ENCODE measurements at regions not wholly inside any gene's neighbourhood (a gene's known extent, or its start where the extent isn't known, plus 50 kb on each side); places are given as distances from the start of the nearest gene placed in this dataset.
A peak's percentile ranks its signal among the peaks of the same experiment; 100 is the strongest.

DNA sequence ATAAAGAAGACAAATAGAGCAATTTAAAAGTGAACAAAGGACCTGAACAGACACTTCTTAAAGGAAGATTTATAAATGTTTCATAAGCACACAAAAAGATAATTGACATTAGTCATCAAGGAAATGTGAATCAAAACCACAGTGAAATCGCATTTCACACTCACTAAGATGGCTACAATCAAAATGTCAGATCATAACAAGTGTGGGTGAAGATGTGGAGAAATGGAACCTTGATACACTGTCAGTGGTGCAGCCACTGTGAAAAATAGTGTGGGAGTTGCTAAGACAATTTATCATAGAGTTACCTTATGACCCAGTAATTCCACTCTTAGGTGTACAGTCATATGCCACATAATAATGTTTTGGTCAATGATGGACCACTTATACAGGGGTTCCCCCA is 54.5 kb upstream of the HTR4 start:
- no peak for DNase-seq (ENCODE audit: low read depth in 2 of 3, low spot score in 2 of 3)

DNA sequence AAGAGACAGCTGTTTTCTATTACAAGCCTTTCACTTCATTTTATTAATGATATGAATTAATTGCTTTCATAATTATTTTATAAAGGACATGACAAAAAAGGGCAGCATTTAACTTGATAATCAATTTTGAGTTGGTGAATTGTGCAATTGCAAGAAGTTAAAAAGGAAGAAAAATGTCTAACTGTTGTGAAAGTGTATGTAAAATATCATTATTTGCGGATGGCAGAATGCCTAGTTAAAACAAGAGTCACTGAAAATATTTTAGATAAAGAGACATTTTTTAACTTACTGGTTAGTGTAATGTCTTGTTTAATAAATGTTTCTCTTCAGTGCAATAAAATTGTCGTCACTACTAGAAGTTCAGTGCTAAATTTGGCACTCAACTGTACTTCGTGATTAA is 57.6 kb upstream of the HTR4 start:
- no peak for DNase-seq (ENCODE audit: low read depth in 2 of 3, low spot score in 2 of 3)

DNA sequence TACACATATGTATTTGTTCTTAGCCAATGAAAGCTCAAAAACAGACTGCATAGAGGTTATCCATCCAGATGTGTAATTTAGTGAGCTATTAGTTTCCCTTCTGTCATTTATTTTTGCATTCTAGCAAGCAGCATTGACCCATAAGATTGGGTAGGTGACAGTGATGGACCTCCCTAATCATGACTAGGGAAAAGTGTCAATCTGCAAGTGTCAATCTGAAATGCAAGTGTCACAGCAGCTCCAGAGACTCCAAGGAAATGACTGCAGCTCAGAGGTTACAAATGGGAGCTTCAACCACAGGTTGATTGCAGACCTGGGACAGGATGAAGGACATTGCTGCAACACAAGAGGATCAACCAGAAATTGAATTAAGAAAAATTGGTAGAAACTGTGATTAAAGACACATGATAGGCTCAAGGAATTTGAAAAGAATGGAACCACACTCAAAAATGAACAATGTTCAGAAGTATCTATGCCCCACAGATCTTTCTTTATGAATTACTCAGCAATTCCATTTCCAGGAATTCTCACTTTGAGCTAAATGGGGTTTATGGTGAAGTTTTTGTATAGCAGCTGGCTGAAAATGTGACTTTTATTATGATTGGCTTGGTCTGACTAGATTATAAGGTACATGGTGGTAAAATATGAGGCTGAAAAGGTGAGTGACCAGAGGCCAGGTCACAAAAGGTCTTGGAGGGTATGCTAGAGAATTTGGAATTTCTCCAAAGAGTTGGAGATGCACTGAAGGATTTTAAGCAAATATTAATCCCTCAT is 59.6 kb upstream of the HTR4 start:
- no peak for DNase-seq (ENCODE audit: low read depth in 2 of 3, low spot score in 2 of 3)

DNA sequence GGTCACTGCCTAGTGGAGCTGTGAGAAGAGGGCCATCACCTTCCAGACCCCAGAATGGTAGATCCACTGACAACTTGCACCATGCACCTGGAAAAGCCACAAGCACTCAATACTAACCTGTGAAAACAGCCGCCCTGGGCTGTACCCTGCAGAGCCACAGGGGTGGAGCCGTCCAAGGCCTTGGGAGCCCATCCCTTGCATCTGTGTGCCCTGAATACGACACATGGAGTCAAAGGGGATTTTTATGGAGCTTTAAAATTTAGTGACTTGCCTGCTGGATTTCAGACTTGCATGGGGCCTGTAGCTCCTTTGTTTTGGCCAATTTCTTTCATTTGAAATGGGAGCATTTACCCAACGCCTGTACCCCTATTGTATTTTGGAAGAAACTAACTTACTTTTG is 62.4 kb upstream of the HTR4 start:
- DNase-seq (ENCODE audit: low read depth in 2 of 3, low spot score in 2 of 3) = no peak

DNA sequence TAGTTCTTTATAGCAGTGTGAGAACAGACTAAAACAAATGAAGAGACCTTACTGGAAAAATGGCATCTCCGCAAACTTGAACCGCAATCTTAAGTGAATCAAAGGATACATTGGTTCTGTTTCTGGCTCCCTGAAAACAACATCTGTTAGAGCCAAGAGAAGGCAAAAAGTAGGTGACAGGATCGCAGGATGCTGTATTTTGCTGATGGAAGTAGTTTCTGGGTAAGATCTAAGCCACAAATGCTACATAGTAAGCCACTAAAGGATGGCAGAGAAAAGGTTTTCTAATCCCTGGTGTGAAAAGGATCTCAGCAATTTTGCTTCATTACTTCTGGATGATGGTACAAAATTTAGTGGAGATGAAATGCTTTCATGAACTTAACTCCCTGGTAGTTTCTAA is 63.3 kb upstream of the HTR4 start:
- DNase-seq (ENCODE audit: low read depth in 2 of 3, low spot score in 2 of 3) = no peak

DNA sequence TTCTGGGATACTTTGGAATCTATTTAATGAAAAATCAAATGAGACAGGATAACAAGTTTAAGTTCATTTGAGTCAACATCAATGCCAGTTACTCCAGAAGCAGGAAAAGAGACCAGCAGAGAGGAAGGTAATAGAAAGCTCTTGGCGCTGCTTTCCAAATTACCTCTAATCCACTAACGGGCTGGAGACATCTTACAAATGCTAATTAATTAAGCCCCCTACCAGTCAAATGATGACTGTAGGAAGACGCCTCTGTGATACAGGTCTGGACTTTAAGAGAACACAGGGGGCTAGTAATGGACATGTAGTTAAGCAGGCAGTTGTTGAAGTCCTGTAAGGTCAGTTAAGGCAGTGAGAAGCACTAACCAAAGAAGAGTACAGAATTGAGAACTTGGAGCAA is 65.3 kb upstream of the HTR4 start:
- no peak for DNase-seq (ENCODE audit: low read depth in 2 of 3, low spot score in 2 of 3)

DNA sequence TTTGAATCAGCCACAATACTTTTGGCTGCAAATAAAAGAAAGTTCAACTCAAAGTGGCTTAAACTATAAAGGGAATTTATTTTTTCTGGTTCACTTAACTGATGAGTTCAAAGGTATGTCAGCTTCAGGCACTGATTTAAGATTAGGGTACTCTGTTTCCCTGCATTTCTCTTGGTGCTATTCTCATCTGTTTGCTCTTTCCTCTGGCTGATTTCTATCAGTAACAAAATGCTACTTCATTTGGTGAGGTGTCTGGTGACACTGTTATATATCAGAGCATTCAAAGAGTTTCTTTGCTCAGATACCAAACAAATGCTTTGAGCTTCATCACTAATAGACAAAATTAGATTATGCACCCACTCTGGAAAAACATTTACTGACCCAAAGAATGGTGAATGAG is 65.9 kb upstream of the HTR4 start:
- DNase-seq (ENCODE audit: low read depth in 2 of 3, low spot score in 2 of 3) = no peak

DNA sequence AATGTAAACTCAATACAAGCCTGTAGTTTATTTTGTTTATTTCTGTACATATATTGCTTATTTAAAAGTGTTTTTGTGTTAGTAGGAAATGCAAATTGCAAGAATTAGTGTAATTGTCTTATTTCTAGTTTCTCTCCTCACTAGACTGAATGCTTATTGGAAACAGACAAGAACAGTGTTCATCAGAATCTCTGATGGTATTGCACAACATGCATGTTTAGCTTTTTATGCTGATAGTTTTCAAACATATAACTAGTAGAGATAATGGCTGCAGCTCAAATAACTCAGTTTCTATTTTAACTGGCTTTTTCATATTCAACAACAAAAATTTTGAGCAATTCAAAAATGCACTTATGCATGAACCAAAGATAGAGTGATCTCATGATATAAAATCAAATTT is 68.8 kb upstream of the HTR4 start:
- DNase-seq (ENCODE audit: low read depth in 2 of 3, low spot score in 2 of 3) = no peak

DNA sequence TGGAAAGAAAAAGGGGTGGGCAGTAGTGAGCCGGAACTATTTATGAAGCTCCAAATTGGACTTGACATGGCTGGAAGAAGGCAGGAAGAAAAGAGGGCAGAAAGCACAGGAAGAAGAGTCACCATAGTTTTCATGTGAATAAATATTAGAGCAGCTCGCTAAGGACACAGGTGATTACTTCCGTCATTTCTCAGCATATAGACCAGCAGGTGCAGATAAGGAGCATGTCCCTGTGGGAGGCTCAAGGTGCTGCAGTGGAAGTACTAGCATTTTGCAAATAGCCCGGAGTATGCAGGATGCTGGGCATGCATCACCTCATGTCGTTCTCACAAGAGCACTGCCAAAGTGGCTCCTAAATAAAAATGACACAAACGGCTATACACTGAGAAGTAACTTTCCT is 71.3 kb upstream of the HTR4 start:
- no peak for DNase-seq (ENCODE audit: low read depth in 2 of 3, low spot score in 2 of 3)

DNA sequence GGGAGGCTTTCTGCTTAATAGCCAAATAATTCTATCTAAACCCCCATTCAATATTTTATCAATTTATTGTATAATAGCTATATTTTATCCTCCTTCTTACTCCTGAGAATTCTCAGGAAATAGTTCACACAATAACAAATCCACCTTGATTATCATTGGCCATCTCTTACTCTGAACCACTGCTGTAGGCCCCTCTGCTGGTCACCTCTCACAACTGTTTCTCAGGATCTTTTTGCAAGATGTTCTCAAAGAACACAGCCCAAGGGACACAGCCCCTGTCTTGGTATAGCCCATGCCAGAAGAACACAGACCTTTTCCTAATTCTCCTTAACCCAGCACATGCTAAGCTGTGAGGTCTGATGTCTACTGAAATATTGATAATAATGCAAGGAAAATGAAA is 74.9 kb upstream of the HTR4 start:
- no peak for DNase-seq (ENCODE audit: low read depth in 2 of 3, low spot score in 2 of 3)

DNA sequence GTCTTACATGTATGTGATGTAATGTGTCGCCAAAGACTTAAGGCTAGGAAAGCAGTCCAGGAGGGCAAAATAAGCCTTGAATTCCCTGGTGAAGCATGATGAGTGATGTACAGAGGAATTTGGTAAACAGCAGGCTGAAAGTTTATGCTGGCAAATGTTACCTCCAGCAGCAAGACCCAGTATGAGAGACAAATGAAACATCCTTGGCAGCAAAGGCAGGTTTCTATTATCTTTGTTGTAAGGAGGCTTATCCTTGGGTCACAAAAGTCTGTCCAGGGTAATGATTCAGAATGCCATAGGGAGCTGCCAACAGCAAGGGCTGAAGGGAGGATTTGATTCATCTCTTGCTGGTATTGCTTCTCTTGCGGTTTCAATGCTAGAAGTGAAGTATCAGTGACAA is 75.9 kb upstream of the HTR4 start:
- DNase-seq (ENCODE audit: low read depth in 2 of 3, low spot score in 2 of 3) = no peak

DNA sequence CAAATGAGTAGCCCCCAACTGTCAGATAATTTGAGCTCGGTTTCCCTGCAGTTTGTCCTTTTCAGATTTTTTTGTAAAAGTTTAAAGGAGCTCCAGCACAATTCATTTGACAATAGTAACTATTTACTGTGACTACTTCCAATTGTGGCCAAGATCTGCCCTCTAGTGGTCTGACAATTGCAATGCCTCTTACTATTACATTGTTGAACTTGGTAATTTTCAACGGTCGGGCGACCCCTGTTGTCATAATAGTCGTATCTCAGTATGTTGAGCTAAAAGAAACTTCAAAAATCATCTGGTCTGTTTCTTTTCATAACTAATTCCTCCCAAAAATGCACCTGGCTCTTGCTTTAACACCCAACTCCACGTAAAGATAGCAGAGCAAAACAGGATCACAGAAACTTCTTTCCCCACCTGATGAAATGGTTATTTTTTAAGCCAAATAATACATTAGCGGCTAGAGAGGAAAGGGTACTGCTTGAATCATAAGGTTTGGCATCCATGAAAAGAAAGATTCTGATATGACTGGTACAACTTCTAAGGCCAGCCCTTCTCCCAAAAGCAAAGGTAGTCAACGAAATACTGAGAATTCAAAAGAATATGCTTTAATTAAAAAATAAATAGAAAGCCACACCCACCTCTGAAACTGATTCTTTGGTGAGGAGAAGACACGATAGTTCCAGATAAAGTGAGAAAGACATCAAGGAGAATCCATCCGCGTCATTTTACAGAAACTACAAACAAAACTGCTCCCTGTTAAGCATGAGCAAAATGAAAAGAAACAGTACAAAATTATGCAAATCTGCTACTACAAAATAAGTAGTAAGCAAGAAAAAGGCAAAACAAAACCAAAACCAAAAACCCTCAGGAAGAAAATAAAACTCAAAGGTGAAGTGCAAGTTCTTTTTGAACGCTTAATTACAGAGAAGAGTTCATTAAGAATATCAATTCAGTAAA is 76.9 kb upstream of the HTR4 start:
- DNase-seq (ENCODE audit: low read depth in 2 of 3, low spot score in 2 of 3) = peak in 2 of 3 experiments; percentile 4 to 16

DNA sequence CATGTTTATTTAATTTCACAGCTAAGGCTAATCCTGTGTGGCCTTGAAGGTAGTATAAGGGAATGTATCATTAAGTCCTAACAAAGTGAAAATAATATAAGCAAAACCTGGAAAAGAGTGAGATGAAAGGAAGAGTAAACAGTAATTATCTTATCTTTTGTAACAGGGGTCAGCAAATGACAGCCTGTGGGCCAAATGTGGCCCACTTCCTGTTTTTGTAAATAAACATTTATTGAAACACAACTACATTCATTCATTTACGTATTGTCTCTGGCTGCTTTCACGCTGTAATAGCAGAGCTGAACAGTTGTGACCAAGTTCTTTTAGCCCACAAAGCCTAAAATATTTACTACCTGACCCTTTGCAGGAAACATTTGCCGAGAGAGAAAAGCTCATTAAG is 78.4 kb upstream of the HTR4 start:
- no peak for DNase-seq (ENCODE audit: low read depth in 2 of 3, low spot score in 2 of 3)

DNA sequence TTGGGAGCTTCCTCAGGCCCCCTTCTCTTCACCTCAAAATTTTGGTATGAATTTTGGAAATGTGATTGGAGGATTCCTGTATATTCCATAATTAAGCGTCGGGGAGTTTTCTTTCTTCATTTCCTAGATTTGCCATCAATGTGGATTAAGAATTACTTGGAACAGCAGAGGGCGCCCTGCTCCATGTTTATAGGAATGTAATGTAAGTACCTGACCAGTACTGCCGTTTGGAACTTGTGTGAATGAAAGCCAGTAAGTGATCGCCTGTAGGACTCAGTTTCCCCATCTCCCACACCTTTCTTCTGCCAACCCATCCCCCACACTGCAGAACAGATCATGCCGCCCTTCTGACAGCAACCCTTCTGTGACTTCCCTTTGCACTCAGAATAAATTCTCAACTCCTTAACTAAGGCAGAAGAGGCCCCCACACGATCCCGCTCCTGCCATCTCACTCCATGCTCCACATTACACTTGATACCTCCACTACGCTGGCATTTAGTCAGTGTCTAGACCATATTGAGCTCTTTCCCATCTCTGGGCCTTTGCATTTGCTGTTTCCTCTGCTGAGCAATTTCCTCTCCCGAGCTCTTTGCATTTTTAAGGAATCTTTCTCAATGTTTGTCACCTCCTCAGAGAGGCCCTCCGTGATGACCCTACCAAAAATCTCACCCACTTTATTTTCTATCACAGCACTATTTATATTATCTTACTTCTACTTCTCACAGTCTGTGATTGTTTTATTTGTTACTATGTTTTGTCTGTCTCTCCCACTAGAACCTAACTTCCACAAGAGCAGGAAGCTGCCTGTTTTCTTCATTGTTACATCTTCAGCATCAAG is 79.5 kb upstream of the HTR4 start:
- DNase-seq (ENCODE audit: low read depth in 2 of 3, low spot score in 2 of 3) = peak; percentile 20 to 53 (median 37)

DNA sequence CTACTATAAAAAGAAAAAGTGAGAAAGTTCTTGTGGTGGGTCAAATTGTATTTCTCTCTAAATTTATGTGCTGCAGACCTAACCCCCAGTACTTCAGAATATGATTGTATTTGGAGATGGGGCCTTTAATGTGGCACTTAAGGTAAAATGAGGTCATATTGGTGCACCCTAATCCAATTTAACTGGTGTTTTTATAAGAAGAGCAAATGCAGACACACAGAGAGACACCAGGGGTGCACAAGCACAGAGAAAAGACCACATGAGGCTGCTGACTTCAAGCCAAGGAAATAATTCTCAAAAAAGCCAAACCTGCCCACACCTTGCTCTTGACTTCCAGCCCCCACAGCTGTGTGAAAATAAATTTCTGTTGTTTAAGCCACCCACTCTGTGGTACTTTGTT is 80.2 kb upstream of the HTR4 start:
- DNase-seq (ENCODE audit: low read depth in 2 of 3, low spot score in 2 of 3) = no peak

DNA sequence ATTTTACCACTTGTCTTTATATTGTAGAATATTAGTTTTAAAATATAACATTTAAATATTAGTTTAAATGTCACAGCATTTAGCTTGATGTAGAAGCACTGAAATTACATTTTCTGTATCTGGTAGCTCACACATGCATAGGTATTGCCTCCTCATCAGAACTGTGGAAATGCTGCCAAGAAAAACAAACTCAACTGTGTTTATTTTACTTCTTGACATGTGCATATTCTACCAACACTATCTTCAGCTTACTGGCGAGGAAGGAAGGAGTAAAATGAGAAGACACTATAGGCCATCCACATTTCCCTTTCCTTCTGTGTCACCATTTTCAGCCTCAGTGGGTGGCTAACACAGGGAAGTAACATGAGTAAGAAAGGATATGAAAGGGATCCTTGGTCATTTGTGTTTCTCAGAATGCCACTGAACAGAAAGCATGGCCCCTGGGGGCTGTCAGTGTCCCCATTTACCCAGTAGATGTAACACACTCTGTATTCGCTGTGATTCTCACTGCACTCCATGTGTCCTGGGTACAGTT is 81.0 kb upstream of the HTR4 start:
- DNase-seq (ENCODE audit: low read depth in 2 of 3, low spot score in 2 of 3) = no peak

DNA sequence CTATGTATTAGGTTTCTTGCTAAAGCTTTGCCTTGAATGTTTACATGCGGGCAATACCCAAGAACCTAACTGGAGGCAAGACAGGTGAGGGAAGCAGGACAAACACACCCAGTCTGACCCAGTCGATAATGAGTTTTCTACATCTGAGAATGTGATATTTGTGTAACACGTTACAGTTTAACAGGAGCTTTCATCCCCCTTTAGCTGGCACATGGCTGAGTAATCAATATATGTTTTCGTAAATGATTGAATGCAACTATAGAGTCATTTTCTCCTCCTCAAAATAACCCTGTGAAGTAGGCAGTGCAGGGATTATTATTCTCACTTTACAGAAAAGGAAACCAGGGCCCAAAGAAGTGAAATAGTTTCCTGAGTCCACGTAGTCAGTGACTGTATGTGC is 84.7 kb upstream of the HTR4 start:
- DNase-seq (ENCODE audit: low read depth in 2 of 3, low spot score in 2 of 3) = no peak

DNA sequence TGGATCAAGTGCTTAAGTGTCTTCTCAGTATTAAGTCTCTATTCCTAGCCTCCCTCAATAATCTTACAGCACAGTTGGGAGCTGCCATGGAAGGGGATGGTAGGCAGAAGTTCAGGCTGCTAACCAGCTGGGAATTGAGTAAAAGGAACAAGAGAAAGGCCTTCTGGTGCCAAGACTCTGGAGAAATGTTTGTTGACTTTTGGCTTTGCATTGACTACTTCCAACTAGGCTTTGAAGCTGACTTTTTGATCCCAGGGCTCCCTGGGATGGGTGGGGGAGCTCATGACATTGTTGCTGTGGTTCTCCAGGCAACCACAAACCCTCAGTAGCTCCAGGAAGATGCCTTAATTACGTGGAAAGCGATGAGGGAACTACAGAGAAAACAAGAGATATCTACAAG is 85.2 kb upstream of the HTR4 start:
- DNase-seq (ENCODE audit: low read depth in 2 of 3, low spot score in 2 of 3) = no peak

DNA sequence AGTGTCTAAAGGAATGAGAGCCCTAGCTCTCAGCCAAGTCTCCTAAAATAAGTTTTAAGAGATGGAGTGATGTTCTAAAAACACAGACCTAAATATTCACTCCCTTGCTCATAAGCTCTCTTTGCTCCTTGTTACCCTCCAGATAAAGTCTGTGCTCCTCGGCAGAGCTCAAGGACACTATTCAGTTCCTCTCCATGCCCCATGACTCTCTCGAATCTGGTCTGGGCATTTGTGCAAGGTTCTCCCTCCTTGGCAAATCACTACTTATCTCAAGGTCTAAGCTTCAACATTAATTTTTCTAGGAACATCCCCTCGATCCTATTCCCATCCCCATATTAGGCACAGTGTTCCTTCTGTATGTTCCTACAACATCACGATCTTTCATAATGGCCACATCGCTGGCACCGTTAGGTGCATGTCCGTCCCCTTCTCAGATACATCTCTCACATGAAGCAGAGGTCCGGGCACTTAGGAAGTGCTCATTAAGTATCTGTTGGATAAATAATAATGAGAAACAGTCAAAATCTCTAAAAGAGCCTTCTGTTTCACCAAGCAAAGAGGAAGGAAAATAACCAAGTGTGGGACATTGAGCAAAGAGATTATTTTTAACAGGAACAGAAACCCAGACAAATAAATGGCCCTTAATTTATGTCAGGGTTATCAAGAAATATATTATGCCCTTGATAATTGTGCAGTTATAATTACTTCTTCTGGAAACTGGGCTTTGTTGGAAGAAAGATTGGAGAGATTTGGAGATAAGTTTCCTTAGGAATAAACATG is 85.9 kb upstream of the HTR4 start:
- no peak for DNase-seq (ENCODE audit: low read depth in 2 of 3, low spot score in 2 of 3)

DNA sequence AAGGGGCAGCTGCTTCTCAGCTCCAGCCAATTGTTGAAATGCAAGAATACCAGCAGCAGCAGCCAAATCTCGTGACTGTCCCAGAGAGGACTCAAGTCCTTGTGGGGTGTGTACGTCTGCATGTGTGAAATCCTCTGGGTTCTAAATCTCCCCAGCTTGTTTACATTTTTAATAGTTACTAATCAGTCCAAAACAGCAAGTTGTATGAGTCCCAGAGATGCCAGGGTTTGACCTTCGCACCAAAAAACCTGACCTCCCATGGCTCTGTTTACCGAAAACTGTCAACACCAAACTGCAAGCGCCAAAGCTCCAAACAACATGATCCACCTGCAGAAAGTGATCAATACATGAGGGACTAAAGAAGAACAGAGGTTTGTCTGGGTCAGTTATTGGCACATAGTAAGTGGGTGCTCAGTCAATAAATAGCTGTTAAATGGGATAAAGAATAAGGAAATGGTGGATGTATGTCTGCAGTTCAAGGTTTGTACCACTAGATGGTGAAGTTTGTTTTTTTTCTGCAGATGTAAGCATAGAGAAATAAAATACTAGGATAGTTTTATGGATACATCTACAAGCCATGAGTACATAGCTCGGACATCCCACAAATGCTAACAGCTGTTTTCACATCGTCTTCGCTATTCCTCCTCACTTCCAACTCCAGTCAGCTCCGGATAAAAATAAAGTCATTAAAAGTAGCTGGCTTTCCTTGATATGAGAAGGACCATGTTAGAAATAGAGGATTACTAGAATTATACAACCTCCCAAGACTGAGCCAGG is 85.3 kb upstream of the ADRB2 start:
- no peak for DNase-seq (ENCODE audit: low read depth in 2 of 3, low spot score in 2 of 3)

Data from activated CD8-positive, alpha-beta memory T cell treated with anti-CD3 and anti-CD28 coated beads for 48 hours (primary cell).